Panc1 (cell line): ENCODE measurements at regions not wholly inside any gene's neighbourhood (a gene's known extent, or its start where the extent isn't known, plus 50 kb on each side); places are given as distances from the start of the nearest gene placed in this dataset.
"Not testable (repeated sequence)": the region's sequence is repeated elsewhere in the genome, so short reads cannot be mapped to it uniquely, and the experiment has no call there.

ENCODE experiments used
- ATAC-seq: fragments of 200-7000 bp; cut with Tn5 transposase; 2 replicates; pipeline ENCODE4 v1.9.1; 2020; ENCODE audit warnings: mild to moderate bottlenecking, moderate library complexity
- BruUV-seq: library from RNA; stranded (reverse); fragments of 400-500 nt; replicated peaks from 2 replicates; lab custom pipeline; 2021; lab: Mats Ljungman, UMichigan
- CTCF ChIA-PET: fragments of 300-600 bp; sonication (Branson Sonifier 250); formaldehyde crosslinking; loops from one replicate; lab custom pipeline; 2022; ENCODE audit warnings: antibody characterized with exemption; lab: Charles Lee
- POLR2A ChIA-PET: fragments of 300-600 bp; sonication (Branson Sonifier 250); formaldehyde crosslinking; loops from one replicate; lab custom pipeline; 2022; ENCODE audit warnings: antibody characterized with exemption; lab: Charles Lee
- DNase-seq: peaks from one replicate; pipeline ENCODE4 v3.0.0-alpha.2; 2010; ENCODE audit warnings: low read depth, low spot score
- H3K27ac ChIP-seq: 2 replicates; pipeline ENCODE4 v1.5.1; 2011; ENCODE audit warnings: mild to moderate bottlenecking, low read length, inconsistent platforms
- H3K27me3 ChIP-seq: fragments of 200-500 bp; sonication (Bioruptor generic); 2 replicates; pipeline ENCODE4 v1.6.0; 2014; ENCODE audit warnings: low read length, inconsistent platforms; ENCODE audit not compliant: control insufficient read depth, insufficient read depth
- H3K36me3 ChIP-seq: fragments of 200-500 bp; sonication (Bioruptor generic); 2 replicates; pipeline ENCODE4 v1.5.1; 2014; ENCODE audit warnings: inconsistent platforms, mild to moderate bottlenecking, low read length, moderate library complexity; ENCODE audit not compliant: control insufficient read depth, insufficient read depth
- H3K4me1 ChIP-seq: 2 replicates; pipeline ENCODE4 v1.5.1; 2011; ENCODE audit warnings: inconsistent platforms, mild to moderate bottlenecking, low read length, moderate library complexity; ENCODE audit not compliant: control insufficient read depth, insufficient read depth
- H3K4me3 ChIP-seq, 2 experiments: 2 replicates each; pipeline ENCODE4 v1.5.1; 2011 to 2012; ENCODE audit warnings: low read depth in 2 of 2, low read length in 2 of 2, mild to moderate bottlenecking in 2 of 2, inconsistent platforms in 1 of 2, moderate library complexity in 1 of 2
- H3K9me3 ChIP-seq: fragments of 200-500 bp; sonication (Bioruptor generic); 2 replicates; pipeline ENCODE4 v1.5.1; 2014; ENCODE audit warnings: low read depth, mild to moderate bottlenecking, inconsistent platforms, low read length, moderate library complexity; ENCODE audit not compliant: control insufficient read depth, insufficient read depth
- CTCF ChIP-seq: fragments of 450-650 bp; IDR thresholded peaks from 2 replicates; pipeline ENCODE4 v1.5.1; 2017; ENCODE audit warnings: mild to moderate bottlenecking
- in situ Hi-C: cut with HindIII; loops from 2 replicates; pipeline ENCODE4 v1.10.0; 2016; ENCODE audit warnings: low sequenced_read_pairs, low pct_unique_long_range_greater_than_20kb
- intact Hi-C: fragments of 100-400 bp; cut with micrococcal nuclease; formaldehyde crosslinking; loops from one replicate; pipeline ENCODE4 v1.10.0; 2022; ENCODE audit not compliant: unreplicated experiment

GRCh38 chr6:60559702-60560101 is 1726.3 kb downstream of the KHDRBS2 start:
- H3K4me3 ChIP-seq, ATAC-seq, in situ Hi-C loops, DNase-seq, H3K36me3 ChIP-seq, H3K4me1 ChIP-seq, BruUV-seq, H3K27me3 ChIP-seq, intact Hi-C loops, H3K9me3 ChIP-seq, H3K27ac ChIP-seq, CTCF ChIA-PET, POLR2A ChIA-PET: not testable (repeated sequence)

- ATAC-seq, in situ Hi-C loops, H3K9me3 ChIP-seq, CTCF ChIA-PET, BruUV-seq, H3K36me3 ChIP-seq, H3K27me3 ChIP-seq, H3K4me1 ChIP-seq, POLR2A ChIA-PET, H3K4me3 ChIP-seq, H3K27ac ChIP-seq, DNase-seq, intact Hi-C loops: not testable (repeated sequence)
Measured at GRCh38 chr6:60547340-60547739, 1738.7 kb downstream of the KHDRBS2 start.

GRCh38 chr6:60524770-60525169 is 1761.3 kb downstream of the KHDRBS2 start:
- POLR2A ChIA-PET, BruUV-seq, H3K36me3 ChIP-seq, in situ Hi-C loops, H3K4me1 ChIP-seq, DNase-seq, H3K27me3 ChIP-seq, H3K9me3 ChIP-seq, H3K4me3 ChIP-seq, H3K27ac ChIP-seq, ATAC-seq, intact Hi-C loops, CTCF ChIA-PET: not testable (repeated sequence)

GRCh38 chr6:60477747-60478146 is 1808.3 kb downstream of the KHDRBS2 start:
- H3K4me1 ChIP-seq, H3K36me3 ChIP-seq, in situ Hi-C loops, CTCF ChIA-PET, H3K4me3 ChIP-seq, H3K9me3 ChIP-seq, H3K27me3 ChIP-seq, BruUV-seq, DNase-seq, H3K27ac ChIP-seq, ATAC-seq, POLR2A ChIA-PET, intact Hi-C loops: not testable (repeated sequence)
- peak; percentile 34; the same call in 1 of the 2 replicates for TF ChIP-seq CTCF

- H3K9me3 ChIP-seq, DNase-seq, H3K4me1 ChIP-seq, H3K36me3 ChIP-seq, H3K27me3 ChIP-seq, POLR2A ChIA-PET, CTCF ChIA-PET, intact Hi-C loops, BruUV-seq, H3K27ac ChIP-seq, in situ Hi-C loops, H3K4me3 ChIP-seq, ATAC-seq: not testable (repeated sequence)
Measured at GRCh38 chr6:60473805-60474204, 1812.2 kb downstream of the KHDRBS2 start.

GRCh38 chr6:60471426-60471825 is 1814.6 kb downstream of the KHDRBS2 start:
- BruUV-seq, H3K4me3 ChIP-seq, H3K36me3 ChIP-seq, H3K27ac ChIP-seq, intact Hi-C loops, CTCF ChIA-PET, H3K27me3 ChIP-seq, ATAC-seq, H3K4me1 ChIP-seq, POLR2A ChIA-PET, H3K9me3 ChIP-seq, DNase-seq, in situ Hi-C loops: not testable (repeated sequence)

- POLR2A ChIA-PET, H3K27me3 ChIP-seq, DNase-seq, ATAC-seq, H3K36me3 ChIP-seq, H3K4me1 ChIP-seq, BruUV-seq, CTCF ChIA-PET, in situ Hi-C loops, H3K27ac ChIP-seq, intact Hi-C loops, H3K9me3 ChIP-seq, H3K4me3 ChIP-seq: not testable (repeated sequence)
Measured at GRCh38 chr6:60450428-60450827, 1835.6 kb downstream of the KHDRBS2 start.
